GM12892 (cell line): ENCODE measurements at regions not wholly inside any gene's neighbourhood (a gene's known extent, or its start where the extent isn't known, plus 50 kb on each side); places are given as distances from the start of the nearest gene placed in this dataset.

Source experiments
- POLR2A ChIP-seq: IDR thresholded peaks from 2 replicates; pipeline ENCODE4 v1.6.1; 2011; ENCODE audit warnings: low read depth, low read length, control low read depth
- POLR2AphosphoS5 ChIP-seq: IDR thresholded peaks from 2 replicates; pipeline ENCODE4 v1.6.1; 2011; ENCODE audit warnings: low read depth, low read length, control low read depth

GRCh38 chr10:29860166-29860565 is 199.2 kb downstream of the JCAD start:
- TF ChIP-seq POLR2AphosphoS5 = no peak
- no peak for TF ChIP-seq POLR2A
